GM13977 (cell line): ENCODE measurements at regions not wholly inside any gene's neighbourhood (a gene's known extent, or its start where the extent isn't known, plus 50 kb on each side); places are given as distances from the start of the nearest gene placed in this dataset.

Experiments used
- DNase-seq: peaks from one replicate; pipeline ENCODE4 v3.0.0; 2012; ENCODE audit warnings: low spot score
- CTCF ChIP-seq: IDR thresholded peaks from 2 replicates; pipeline ENCODE4 v1.5.1; 2012; ENCODE audit warnings: mild to moderate bottlenecking, control low read depth; ENCODE audit not compliant: insufficient read depth; ENCODE audit errors: extremely low read depth, missing control alignments
- in situ Hi-C: fragments of 300-500 bp; cut with MboI; formaldehyde crosslinking; loops from one replicate; pipeline ENCODE4 v1.12.0; 2022; ENCODE audit warnings: low sequenced_read_pairs, low pct_unique_long_range_greater_than_20kb, mixed read lengths, inconsistent platforms; ENCODE audit not compliant: unreplicated experiment

GRCh38 chr2:493228-493627 lies 184.0 kb downstream of the TMEM18 start:
- TF ChIP-seq CTCF = no peak
- DNase-seq = no peak
- in situ Hi-C loops = no loop called here

- no peak for TF ChIP-seq CTCF
- in situ Hi-C loops = no loop called here
These were observed 185.0 kb downstream of the TMEM18 start for GRCh38 chr2:492178-492577.

GRCh38 chr2:489838-490237 lies 187.4 kb downstream of the TMEM18 start:
- no peak for DNase-seq
- no peak for TF ChIP-seq CTCF
- in situ Hi-C loops = no loop called here

More at GRCh38 chr2:492178-492577, 185.0 kb downstream of the TMEM18 start:
- no peak for DNase-seq

- in situ Hi-C loops = no loop called here
- no peak for DNase-seq
- no peak for TF ChIP-seq CTCF
These were observed 188.1 kb downstream of the TMEM18 start for GRCh38 chr2:489084-489483.

DNA sequence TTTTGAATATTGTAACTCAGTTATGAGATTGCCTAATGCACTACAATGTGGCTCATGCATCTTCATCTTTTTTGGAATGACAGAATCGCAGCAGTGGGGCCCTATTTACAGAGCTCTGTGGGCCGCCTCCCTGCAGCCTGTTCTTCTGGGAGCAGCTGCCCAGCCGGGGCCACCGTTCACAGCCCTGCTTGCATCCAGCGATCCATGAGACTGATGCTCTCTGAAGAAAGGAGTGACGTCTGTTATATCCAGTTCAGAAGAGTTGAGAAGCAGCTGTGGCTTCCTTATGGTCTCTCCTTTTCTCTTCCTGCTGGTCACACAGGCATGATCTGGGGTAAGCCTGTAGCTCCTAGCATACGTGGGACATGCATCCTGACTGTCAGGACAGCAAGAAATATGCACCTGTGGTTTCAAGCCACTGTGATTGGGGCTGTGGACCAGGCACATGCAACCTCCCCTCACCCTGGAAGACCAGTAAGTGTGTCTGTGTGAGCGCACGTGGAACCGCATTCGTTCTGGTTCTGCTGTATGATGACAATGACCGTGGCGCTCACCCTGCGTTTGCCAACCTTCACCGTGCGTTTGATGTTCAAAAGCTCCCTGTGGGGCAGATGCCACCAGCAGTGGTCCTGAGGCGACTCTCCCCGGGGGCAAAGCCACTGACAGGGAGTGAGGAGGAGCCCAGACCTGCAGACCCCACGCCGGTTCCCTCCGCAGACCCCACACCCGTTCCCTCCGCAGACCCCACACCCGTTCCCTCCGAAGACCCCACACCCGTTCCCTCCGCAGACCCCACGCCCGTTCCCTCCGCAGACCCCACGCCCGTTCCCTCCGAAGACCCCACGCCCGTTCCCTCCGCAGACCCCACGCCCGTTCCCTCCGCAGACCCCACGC lies 189.8 kb downstream of the TMEM18 start:
- DNase-seq = no peak
- in situ Hi-C loops = no loop called here
- TF ChIP-seq CTCF = no peak

- no peak for DNase-seq
- TF ChIP-seq CTCF = no peak
- in situ Hi-C loops = no loop called here
These were observed 190.8 kb downstream of the TMEM18 start for GRCh38 chr2:486371-486770.
